A673 (cell line): ENCODE measurements at regions not wholly inside any gene's neighbourhood (a gene's known extent, or its start where the extent isn't known, plus 50 kb on each side); places are given as distances from the start of the nearest gene placed in this dataset.

Experiments
- CTCF ChIP-seq: fragments of 300-800, 200-600 bp; sonication (generic); conservative IDR thresholded peaks from 2 replicates; pipeline ENCODE4 v1.5.1; 2017; ENCODE audit warnings: low read depth, mild to moderate bottlenecking, antibody characterized with exemption, low read length, moderate library complexity, mixed read lengths
- EZH2 ChIP-seq: fragments of 200-600 bp; sonication (generic); IDR thresholded peaks from 2 replicates; pipeline ENCODE4 v1.6.1; 2017; ENCODE audit warnings: borderline replicate concordance, low read depth, mild to moderate bottlenecking, mixed read lengths, antibody characterized with exemption, low read length; ENCODE audit not compliant: poor library complexity, severe bottlenecking

- TF ChIP-seq CTCF (no peak), EZH2 (no peak)
These were observed 315.5 kb downstream of the RMST start for GRCh38 chr12:97778111-97778510.
